Midbrain (tissue), 1 donor: ENCODE measurements at regions not wholly inside any gene's neighbourhood (a gene's known extent, or its start where the extent isn't known, plus 50 kb on each side); places are given as distances from the start of the nearest gene placed in this dataset.

Experiments
- DNase-seq: peaks from one replicate; lab custom pipeline; 2025; lab: John Stamatoyannopoulos, UW

DNA sequence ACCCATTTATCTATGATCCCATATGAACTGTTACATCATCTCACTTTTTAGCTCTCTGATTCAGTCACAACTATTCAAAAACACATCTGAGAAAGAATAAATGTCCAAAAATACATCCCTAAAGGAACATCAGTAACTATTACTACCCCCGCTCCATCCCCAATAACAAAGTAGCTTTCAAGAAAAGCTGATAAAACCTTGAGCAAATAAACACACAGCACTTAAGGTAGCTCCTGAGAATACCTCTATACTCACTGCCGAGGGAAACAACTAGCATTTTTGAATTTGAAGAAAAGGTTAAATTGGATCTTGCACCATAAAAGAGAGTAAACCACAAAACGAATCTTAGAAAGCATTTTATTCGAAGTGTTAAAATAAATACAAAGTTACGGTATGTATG lies 63.4 kb downstream of the PMAIP1 start:
- no peak for DNase-seq

DNA sequence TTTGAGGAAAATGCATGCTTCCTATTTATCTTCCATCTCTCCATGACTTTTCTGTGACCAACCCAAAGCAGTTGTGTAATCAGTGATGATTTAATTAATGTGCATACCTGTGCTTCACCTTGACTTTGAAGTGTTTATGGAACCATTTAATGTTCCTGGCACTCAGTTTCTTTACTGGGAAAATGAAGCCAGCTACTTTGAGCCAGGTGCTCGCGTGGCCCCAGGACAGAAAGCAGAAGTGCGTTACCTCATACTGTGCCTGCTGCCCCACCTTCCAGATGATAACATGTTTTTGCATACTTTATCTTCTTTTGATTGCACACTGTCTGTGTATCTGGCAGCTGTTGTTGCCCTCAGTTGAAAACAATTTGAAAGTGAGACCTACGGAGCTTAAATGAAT lies 61.3 kb downstream of the PMAIP1 start:
- no peak for DNase-seq

DNA sequence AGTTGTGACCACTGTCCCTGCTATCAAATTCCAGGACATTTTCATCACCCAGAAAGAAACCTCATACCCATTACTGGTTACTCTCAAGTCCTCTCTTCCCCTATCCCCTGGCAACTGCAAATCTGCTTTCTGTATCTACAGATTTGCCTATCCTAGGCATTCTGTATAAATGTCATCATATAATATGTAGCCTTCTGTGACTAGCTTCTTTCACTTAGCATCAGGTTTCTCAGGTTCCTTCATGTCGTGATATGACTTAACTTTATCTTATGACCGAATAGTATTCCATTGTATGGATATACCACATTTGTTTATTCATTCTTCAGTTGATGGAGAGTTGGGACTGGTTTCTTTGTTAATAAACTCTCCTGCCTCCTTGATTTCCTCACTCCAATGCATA lies 60.5 kb downstream of the PMAIP1 start:
- no peak for DNase-seq

DNA sequence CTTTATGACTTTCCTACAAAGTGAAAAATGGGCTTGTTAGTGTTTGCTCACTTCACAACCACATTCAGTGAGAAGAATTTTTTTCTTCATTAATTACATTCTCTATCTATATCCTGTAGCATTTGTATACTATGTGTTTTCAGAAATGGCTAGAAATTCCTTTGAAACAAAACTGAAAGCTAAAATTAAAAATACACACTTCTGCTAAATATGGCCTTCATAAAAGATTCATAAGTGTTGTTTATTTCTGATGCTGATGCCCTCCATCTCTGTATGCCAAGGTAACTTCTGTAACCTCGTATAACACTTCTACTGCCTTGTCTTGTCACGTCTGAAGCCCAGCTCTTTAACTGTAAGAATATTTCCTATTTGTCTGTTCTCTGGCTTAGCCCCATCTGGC lies 59.8 kb downstream of the PMAIP1 start:
- DNase-seq, result no peak

DNA sequence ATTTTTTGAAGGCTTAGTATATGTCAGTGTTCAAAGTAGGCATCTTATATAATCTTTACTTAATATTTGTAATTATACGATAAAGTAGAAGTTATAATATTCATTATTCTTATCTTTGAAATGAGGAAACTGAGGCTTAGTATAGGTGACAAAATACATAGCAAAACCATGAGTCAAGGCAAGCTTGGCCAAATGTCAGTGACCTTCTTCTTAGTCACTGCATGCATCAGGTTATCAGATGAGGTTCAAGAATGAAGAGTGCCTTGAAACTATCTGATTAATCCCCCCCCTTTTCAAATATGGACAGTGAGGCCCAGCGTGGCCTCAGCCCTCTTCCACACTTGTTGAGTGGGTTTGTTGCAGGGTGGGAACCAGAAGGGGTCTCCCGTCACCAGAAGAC lies 59.3 kb downstream of the PMAIP1 start:
- DNase-seq, result no peak

DNA sequence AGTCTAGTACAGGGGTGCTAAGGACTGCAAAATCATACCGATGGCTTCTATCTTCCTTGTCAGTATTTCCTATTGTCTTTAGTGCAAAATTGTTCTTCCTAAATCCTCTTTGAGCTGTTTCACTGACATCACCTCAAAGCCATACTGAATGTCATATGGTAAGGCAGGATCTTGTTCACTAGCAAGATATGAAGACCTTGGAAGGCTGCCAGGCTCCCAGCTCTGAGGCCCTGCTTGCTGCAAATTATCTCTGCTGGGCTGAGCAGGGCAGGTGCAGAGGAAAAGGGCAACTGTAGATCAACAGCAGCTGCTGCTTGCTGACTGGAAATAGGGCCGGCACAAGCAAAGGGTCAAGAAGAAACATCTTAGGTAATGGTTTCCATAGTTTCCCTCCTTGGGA lies 58.2 kb downstream of the PMAIP1 start:
- no peak for DNase-seq

DNA sequence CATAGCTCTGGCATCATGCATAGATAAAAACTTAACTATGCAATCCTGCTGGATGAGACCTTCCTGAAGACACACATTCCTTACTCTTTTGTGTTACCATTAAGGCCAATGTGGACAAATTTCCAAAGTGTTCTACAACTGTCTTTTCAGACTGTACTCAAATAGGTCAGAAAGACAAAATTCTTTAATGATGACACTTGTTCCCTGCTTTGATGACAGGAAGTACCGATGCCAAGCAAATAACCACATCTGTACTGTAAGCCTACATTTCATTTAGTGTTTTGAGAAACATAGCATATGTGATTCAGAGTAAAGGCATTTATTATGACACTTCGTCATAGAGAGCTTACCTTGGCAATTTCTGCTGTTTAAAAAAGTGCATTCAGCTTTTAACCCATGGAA lies 55.0 kb downstream of the PMAIP1 start:
- no peak for DNase-seq

DNA sequence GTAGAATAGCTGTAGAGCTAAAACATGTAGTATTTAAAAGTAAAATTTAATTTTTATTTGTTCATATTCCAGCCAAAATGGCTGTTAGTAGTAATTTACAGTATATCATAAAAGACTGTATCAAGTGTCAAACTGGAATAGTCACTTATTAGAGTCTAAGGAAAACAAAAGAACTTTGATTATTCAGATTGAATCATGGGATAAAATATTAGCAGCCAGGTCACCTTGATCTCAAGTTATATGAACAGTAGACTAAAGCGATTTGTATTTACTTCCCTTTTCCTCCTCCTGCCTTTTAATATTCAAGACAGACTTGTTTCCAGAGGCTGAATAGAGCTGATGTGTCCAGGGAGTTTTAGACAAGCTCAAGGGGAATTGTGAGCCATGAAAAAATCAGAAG lies 54.4 kb downstream of the PMAIP1 start:
- no peak for DNase-seq
